OCI-LY1 (cell line): ENCODE measurements at regions not wholly inside any gene's neighbourhood (a gene's known extent, or its start where the extent isn't known, plus 50 kb on each side); places are given as distances from the start of the nearest gene placed in this dataset.

Experiments
- H2AFZ ChIP-seq: fragments of 200-600 bp; sonication (generic), shearing (Covaris generic); 2 replicates; pipeline ENCODE4 v1.6.0; 2014; ENCODE audit warnings: antibody characterized with exemption, mild to moderate bottlenecking, low read length
- H3F3A ChIP-seq: fragments of 200-600 bp; sonication (generic), shearing (Covaris generic); 2 replicates; pipeline ENCODE4 v1.6.0; 2014; ENCODE audit warnings: mild to moderate bottlenecking, antibody characterized with exemption, low read length, moderate library complexity; ENCODE audit not compliant: insufficient read depth
- H3K27ac ChIP-seq: fragments of 200-600 bp; sonication (generic); 2 replicates; pipeline ENCODE4 v1.5.1; 2014; ENCODE audit warnings: low read length, mixed run types, mild to moderate bottlenecking, low read depth; ENCODE audit not compliant: poor library complexity, severe bottlenecking
- H3K27me3 ChIP-seq: fragments of 200-600 bp; sonication (generic); 2 replicates; pipeline ENCODE4 v1.6.0; 2014; ENCODE audit warnings: antibody characterized with exemption, mild to moderate bottlenecking, low read length, moderate library complexity; ENCODE audit not compliant: insufficient read depth
- H3K36me3 ChIP-seq: fragments of 200-600 bp; sonication (generic); 2 replicates; pipeline ENCODE4 v1.6.1; 2014; ENCODE audit warnings: mild to moderate bottlenecking, antibody characterized with exemption, low read length, moderate library complexity, mixed read lengths; ENCODE audit not compliant: insufficient read depth
- H3K4me1 ChIP-seq: fragments of 200-600 bp; sonication (generic); 2 replicates; pipeline ENCODE4 v1.5.1; 2014; ENCODE audit warnings: mild to moderate bottlenecking, low read length, moderate library complexity; ENCODE audit not compliant: insufficient read depth, severe bottlenecking
- H3K4me2 ChIP-seq: fragments of 200-600 bp; sonication (generic), shearing (Covaris generic); 2 replicates; pipeline ENCODE4 v1.6.1; 2014; ENCODE audit warnings: low read length
- H3K4me3 ChIP-seq: fragments of 200-600 bp; sonication (generic); 2 replicates; pipeline ENCODE4 v1.5.1; 2014; ENCODE audit warnings: low read length, low read depth, mild to moderate bottlenecking, mixed read lengths; ENCODE audit not compliant: poor library complexity, severe bottlenecking
- H3K79me2 ChIP-seq: fragments of 200-600 bp; shearing (Covaris generic); 2 replicates; pipeline ENCODE4 v1.6.1; 2016; ENCODE audit warnings: mixed run types, low read length, mixed read lengths; ENCODE audit not compliant: insufficient read depth
- H3K9ac ChIP-seq: fragments of 200-600 bp; sonication (generic), shearing (Covaris generic); 2 replicates; pipeline ENCODE4 v1.6.1; 2014; ENCODE audit warnings: mild to moderate bottlenecking, low read length, mixed read lengths
- H3K9me2 ChIP-seq: fragments of 200-600 bp; sonication (generic), shearing (Covaris generic); 2 replicates; pipeline ENCODE4 v1.6.1; 2014; ENCODE audit warnings: low read depth, mild to moderate bottlenecking, low read length, mixed read lengths
- H3K9me3 ChIP-seq: fragments of 200-600 bp; shearing (Covaris generic); 2 replicates; pipeline ENCODE4 v1.6.1; 2014; ENCODE audit warnings: low read length, mixed read lengths
- H4K20me1 ChIP-seq: fragments of 200-600 bp; sonication (generic), shearing (Covaris generic); 2 replicates; pipeline ENCODE4 v1.6.0; 2016; ENCODE audit warnings: mild to moderate bottlenecking, low read length; ENCODE audit not compliant: insufficient read depth
- EZH2 ChIP-seq: fragments of 200-600 bp; sonication (generic), shearing (Covaris generic); IDR thresholded peaks from 2 replicates; pipeline ENCODE4 v1.8.0; 2017; ENCODE audit warnings: borderline replicate concordance, mixed run types, mild to moderate bottlenecking, antibody characterized with exemption, low read length, moderate library complexity, mixed read lengths
- TF ChIP-seq, protein P1 (sequence below): fragments of 200-600 bp; sonication (generic), shearing (Covaris generic); IDR thresholded peaks from 2 replicates; pipeline ENCODE4 v1.5.1; 2017; ENCODE audit warnings: mild to moderate bottlenecking, antibody characterized with exemption, low read length, moderate library complexity, mixed read lengths

DNA sequence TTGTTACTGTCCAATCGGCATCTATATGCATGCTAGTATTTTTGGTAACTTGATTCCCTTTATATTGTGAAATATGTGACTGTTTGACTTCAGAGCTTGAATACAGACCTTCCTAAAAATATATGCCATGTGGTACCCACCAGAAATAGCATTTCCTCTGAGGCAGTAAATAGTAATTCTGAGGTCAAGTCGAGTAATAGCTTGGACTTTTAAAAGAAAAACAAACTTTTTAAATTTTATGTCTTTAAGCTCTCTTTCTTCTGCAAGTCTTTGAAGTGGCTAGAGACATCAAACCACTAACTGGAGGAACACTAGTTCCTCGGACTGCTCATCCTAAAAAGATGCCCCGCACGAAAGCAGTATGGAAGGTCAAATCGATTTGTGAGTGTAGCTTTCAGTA, 396.8 kb upstream of the SLC14A2 start:
- H3K36me3 ChIP-seq = no peaks in the 10 kb centered on the region

DNA sequence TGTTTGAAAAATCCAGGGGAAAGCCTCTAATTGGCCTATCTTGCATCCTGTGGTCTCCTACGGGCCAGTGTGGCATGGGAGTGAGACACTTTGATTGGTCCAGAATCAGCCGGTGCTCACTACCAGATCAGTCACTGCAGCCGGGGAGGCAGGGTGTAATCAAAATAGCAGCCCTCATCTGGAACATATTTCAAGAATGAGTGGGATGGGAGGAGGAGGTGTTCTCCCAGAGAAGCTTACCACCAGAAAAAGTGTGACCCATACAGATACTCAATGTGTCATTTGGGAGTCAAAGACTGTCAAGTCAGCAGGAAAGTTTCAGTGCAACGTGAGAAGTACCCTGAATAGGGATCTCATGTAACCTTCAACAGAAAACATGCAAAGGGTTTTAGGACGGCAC, 393.9 kb upstream of the SLC14A2 start:
- Histone ChIP-seq H2AFZ (no peak overlapping the region), H3K9ac (no peak overlapping the region), H3K9me2 (no peaks in the 10 kb centered on the region), H3K4me3 (no peak overlapping the region), H3K4me2 (no peak overlapping the region), H3K4me1 (no peaks in the 10 kb centered on the region), H4K20me1 (no peaks in the 10 kb centered on the region), H3K27ac (no peak overlapping the region), H3K79me2 (no peaks in the 10 kb centered on the region), H3K36me3 (no peaks in the 10 kb centered on the region), H3K27me3 (no peaks in the 10 kb centered on the region; the same call in 1 of the 2 replicates), H3K9me3 (no peaks in the 10 kb centered on the region), H3F3A (no peaks in the 10 kb centered on the region)
- TF ChIP-seq EZH2 = no peak

More for the DNA sequence above, 396.8 kb upstream of the SLC14A2 start:
- no peak overlapping the region for H2AFZ ChIP-seq
- H3K4me2 ChIP-seq = no peak overlapping the region
- H3K9ac ChIP-seq = no peak overlapping the region
- no peak overlapping the region for H3K27ac ChIP-seq
- no peaks in the 10 kb centered on the region for H3K79me2 ChIP-seq
- H3F3A ChIP-seq = no peaks in the 10 kb centered on the region
- no peaks in the 10 kb centered on the region for H3K4me1 ChIP-seq
- H3K4me3 ChIP-seq = no peak overlapping the region
- no peak for TF ChIP-seq EZH2
- TF ChIP-seq, protein P1, sequence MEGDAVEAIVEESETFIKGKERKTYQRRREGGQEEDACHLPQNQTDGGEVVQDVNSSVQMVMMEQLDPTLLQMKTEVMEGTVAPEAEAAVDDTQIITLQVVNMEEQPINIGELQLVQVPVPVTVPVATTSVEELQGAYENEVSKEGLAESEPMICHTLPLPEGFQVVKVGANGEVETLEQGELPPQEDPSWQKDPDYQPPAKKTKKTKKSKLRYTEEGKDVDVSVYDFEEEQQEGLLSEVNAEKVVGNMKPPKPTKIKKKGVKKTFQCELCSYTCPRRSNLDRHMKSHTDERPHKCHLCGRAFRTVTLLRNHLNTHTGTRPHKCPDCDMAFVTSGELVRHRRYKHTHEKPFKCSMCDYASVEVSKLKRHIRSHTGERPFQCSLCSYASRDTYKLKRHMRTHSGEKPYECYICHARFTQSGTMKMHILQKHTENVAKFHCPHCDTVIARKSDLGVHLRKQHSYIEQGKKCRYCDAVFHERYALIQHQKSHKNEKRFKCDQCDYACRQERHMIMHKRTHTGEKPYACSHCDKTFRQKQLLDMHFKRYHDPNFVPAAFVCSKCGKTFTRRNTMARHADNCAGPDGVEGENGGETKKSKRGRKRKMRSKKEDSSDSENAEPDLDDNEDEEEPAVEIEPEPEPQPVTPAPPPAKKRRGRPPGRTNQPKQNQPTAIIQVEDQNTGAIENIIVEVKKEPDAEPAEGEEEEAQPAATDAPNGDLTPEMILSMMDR = no peak
- H3K27me3 ChIP-seq = no peaks in the 10 kb centered on the region; the same call in 1 of the 2 replicates
- no peaks in the 10 kb centered on the region for H3K9me2 ChIP-seq
- H4K20me1 ChIP-seq = no peaks in the 10 kb centered on the region
- H3K9me3 ChIP-seq = no peaks in the 10 kb centered on the region

GRCh38 chr18:45222180-45222579, 393.1 kb upstream of the SLC14A2 start:
- no peaks in the 10 kb centered on the region for H3K9me2 ChIP-seq
- H2AFZ ChIP-seq = no peak overlapping the region
- H3K36me3 ChIP-seq = no peaks in the 10 kb centered on the region
- no peak overlapping the region for H3K4me3 ChIP-seq
- TF ChIP-seq, protein P1 = no peak
- no peak for TF ChIP-seq EZH2
- no peak overlapping the region for H3K27ac ChIP-seq
- no peaks in the 10 kb centered on the region for H3K9me3 ChIP-seq
- no peaks in the 10 kb centered on the region for H3F3A ChIP-seq
- no peaks in the 10 kb centered on the region for H3K4me1 ChIP-seq
- H3K79me2 ChIP-seq = no peaks in the 10 kb centered on the region
- no peaks in the 10 kb centered on the region; the same call in 1 of the 2 replicates for H3K27me3 ChIP-seq
- no peak overlapping the region for H3K9ac ChIP-seq
- no peak overlapping the region for H3K4me2 ChIP-seq
- no peaks in the 10 kb centered on the region for H4K20me1 ChIP-seq

GRCh38 chr18:45227001-45227742, 388.1 kb upstream of the SLC14A2 start:
- H3F3A ChIP-seq = no peaks in the 10 kb centered on the region
- no peaks in the 10 kb centered on the region for H3K4me1 ChIP-seq
- H3K9me2 ChIP-seq = no peaks in the 10 kb centered on the region
- H3K27me3 ChIP-seq = no peaks in the 10 kb centered on the region
- no peaks in the 10 kb centered on the region for H3K36me3 ChIP-seq
- H3K9ac ChIP-seq = no peak overlapping the region
- no peak overlapping the region for H3K4me3 ChIP-seq
- no peaks in the 10 kb centered on the region for H4K20me1 ChIP-seq
- H3K4me2 ChIP-seq = no peak overlapping the region
- no peak overlapping the region for H3K27ac ChIP-seq
- H3K79me2 ChIP-seq = no peaks in the 10 kb centered on the region
- no peak overlapping the region for H2AFZ ChIP-seq
- no peak for TF ChIP-seq EZH2
- TF ChIP-seq, protein P1 = no peak
- H3K9me3 ChIP-seq = no peaks in the 10 kb centered on the region
